ENCODE measurements at regions not wholly inside any gene's neighbourhood (a gene's known extent, or its start where the extent isn't known, plus 50 kb on each side); places are given as distances from the start of the nearest gene placed in this dataset.
A peak's percentile ranks its signal among the peaks of the same experiment; 100 is the strongest.

DNA sequence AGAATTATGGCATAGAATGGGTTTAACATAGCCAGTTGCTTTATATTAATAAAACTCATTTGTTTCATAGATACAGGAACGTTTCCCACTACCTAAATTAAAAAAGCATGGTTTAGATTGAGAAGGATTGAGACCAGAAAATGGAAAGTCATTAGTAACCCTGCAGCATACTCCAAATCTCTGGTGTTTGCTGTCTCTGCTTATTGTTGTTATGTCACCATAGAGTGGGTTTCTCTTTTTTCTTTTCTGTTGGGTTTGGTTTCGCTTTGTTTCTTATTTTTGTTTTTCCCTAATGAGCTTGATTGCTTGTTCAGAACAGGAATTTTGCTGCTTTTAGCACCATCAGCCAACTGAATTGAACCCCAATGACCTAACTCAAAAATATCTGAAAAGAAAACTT is 1034.8 kb downstream of the MAT2B start:
- H3K4me1 ChIP-seq (ENCODE audit: insufficient read depth, low read length): no peaks in the 10 kb centered on the region
- H3K9me3 ChIP-seq (ENCODE audit: low read length): no peaks in the 10 kb centered on the region
- no peak overlapping the region for H3K4me3 ChIP-seq (ENCODE audit: low read length)
- H3K27me3 ChIP-seq (ENCODE audit: insufficient read depth, low read length): no peaks in the 10 kb centered on the region
- H2AFZ ChIP-seq (ENCODE audit: low read depth, low read length): no peak overlapping the region
- H3K36me3 ChIP-seq (ENCODE audit: insufficient read depth, low read length): no peaks in the 10 kb centered on the region

DNA sequence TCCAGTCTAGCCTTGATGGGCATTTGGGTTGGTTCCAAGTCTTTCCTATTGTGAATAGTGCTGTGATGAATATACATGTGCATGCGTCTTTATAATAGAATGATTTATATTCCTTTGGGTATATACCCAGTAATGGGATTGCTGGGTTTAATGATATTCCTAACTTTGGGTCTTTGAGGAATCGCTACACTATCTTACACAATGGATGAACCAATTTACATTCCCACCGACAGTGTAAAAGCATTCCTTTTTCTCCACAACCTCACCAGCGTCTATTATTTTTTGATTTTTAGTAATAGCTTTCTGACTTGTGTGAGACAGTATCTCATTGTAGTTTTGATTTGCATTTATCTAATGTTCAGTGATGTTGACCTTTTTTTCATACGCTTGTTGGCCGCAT is 1040.1 kb downstream of the MAT2B start:
- peaks cover 1% of the 10 kb centered on the region for H3K4me1 ChIP-seq (ENCODE audit: insufficient read depth, low read length)
- no peaks in the 10 kb centered on the region for H3K27me3 ChIP-seq (ENCODE audit: insufficient read depth, low read length)
- H3K9me3 ChIP-seq (ENCODE audit: low read length): no peaks in the 10 kb centered on the region
- no peak overlapping the region for H2AFZ ChIP-seq (ENCODE audit: low read depth, low read length)
- H3K4me3 ChIP-seq (ENCODE audit: low read length): no peak overlapping the region
- H3K36me3 ChIP-seq (ENCODE audit: insufficient read depth, low read length): no peaks in the 10 kb centered on the region

DNA sequence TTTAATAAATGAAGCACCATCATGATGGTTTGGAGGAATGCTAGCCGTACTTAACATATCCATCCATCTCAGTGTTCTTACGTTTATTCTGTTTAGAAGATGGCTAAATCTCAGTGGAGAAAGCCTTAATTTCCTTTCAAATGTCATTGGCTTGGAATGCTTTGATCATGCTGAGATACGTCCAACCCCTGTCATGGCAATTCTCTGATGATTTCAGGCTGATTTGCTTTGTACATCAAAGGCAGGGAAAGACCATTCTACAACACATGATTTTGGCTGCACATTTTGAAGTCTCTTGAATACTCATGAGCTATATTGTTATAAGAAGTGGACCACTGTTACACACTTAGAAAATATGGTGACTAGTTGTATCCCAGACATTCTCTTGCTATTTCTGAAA is 1048.4 kb downstream of the MAT2B start:
- Histone ChIP-seq H2AFZ (ENCODE audit: low read depth, low read length) (no peak overlapping the region), H3K9me3 (ENCODE audit: low read length) (no peaks in the 10 kb centered on the region), H3K36me3 (ENCODE audit: insufficient read depth, low read length) (no peaks in the 10 kb centered on the region), H3K27me3 (ENCODE audit: insufficient read depth, low read length) (no peaks in the 10 kb centered on the region), H3K4me1 (ENCODE audit: insufficient read depth, low read length) (peaks cover 8% of the 10 kb centered on the region), H3K4me3 (ENCODE audit: low read length) (no peak overlapping the region)

DNA sequence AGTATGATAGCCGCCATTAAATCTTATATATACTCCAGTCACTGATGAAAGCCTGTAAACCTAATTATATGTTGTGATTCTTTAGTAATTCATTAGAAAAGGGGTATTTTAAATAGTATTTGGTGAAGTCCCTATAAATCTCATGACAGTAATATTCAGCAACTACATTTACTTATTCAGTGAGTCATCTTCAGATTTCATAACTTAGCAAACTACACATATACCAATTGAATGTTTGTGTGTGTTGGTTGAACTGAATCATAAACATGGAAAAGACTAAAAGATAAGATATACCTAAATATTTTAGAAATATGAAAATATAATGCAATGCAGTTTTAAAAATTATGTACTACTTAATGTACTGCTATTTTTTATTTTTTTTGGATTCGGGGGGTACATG is 1050.4 kb downstream of the MAT2B start:
- no peak overlapping the region for H3K4me3 ChIP-seq (ENCODE audit: low read length)

DNA sequence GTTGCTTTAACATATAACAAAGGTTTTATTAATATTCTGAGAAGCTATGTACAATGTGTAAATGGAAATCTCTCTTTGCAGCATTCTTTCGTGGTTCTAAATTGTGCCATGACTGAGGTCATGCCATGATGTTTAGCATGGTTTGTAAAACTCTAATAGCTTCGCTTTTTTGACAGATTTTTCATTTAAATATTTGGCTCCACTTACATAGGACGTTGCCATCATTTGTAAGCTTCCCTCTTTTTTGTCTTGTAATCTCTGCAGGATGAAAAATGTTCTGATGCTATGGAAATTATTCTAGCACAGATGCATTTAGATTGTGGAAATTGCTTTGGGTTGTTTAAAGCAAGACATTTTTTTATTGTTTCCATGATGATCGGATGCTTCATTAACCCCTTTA is 1054.8 kb downstream of the MAT2B start:
- Histone ChIP-seq H2AFZ (ENCODE audit: low read depth, low read length) (no peak overlapping the region), H3K4me3 (ENCODE audit: low read length) (no peak overlapping the region), H3K9me3 (ENCODE audit: low read length) (no peaks in the 10 kb centered on the region), H3K27me3 (ENCODE audit: insufficient read depth, low read length) (no peaks in the 10 kb centered on the region), H3K4me1 (ENCODE audit: insufficient read depth, low read length) (peaks cover 1% of the 10 kb centered on the region), H3K36me3 (ENCODE audit: insufficient read depth, low read length) (no peaks in the 10 kb centered on the region)

More for the DNA sequence above, 1050.4 kb downstream of the MAT2B start:
- Histone ChIP-seq H3K27me3 (ENCODE audit: insufficient read depth, low read length) (no peaks in the 10 kb centered on the region), H2AFZ (ENCODE audit: low read depth, low read length) (no peak overlapping the region), H3K9me3 (ENCODE audit: low read length) (no peaks in the 10 kb centered on the region), H3K36me3 (ENCODE audit: insufficient read depth, low read length) (no peaks in the 10 kb centered on the region), H3K4me1 (ENCODE audit: insufficient read depth, low read length) (peaks cover 10% of the 10 kb centered on the region)

DNA sequence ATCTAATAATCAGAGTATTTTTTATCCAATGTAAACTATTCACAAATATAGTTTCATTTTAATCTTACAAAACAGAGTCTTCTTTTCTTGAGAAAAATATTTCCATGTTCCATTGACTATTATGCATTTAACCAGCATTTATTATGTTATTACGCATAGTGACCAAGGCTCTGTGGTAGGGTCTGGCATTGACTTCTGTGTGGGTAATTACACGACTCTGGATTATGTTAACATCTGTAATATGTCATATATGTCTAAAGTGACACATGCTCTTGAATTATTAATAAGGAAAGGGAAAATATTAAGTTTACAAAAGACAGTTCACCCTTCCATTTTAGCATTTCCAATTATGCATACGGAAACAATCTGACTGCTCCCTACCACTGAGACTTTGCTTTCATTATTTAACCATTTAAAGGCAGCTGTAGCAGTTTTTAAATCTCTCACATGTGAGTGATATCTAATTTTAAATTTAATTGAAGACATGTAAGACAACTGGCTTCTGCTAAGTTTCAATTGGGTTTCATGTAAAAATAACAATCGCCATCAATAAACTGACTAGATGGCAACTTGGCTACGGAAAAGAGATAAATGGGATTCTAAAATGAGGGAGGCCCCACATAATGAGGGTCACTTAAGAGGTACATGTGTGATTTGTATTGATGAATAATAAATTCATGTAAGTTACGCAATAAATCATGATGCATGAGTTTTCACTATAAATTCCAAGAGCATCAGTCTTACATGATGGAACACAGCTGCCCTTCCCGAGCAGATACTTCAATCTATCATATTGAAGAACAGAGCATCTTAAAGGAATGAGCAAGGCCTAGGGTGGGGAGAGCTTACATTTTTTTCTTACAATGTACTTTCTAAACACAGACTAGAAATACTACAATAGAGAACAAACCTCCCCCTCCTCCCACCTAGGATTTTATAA is 1056.8 kb downstream of the MAT2B start:
- Histone ChIP-seq H3K4me3 (ENCODE audit: low read length) (no peak overlapping the region), H2AFZ (ENCODE audit: low read depth, low read length) (no peak overlapping the region), H3K4me1 (ENCODE audit: insufficient read depth, low read length) (peaks cover 1% of the 10 kb centered on the region), H3K36me3 (ENCODE audit: insufficient read depth, low read length) (no peaks in the 10 kb centered on the region), H3K9me3 (ENCODE audit: low read length) (no peaks in the 10 kb centered on the region), H3K27me3 (ENCODE audit: insufficient read depth, low read length) (no peaks in the 10 kb centered on the region)

DNA sequence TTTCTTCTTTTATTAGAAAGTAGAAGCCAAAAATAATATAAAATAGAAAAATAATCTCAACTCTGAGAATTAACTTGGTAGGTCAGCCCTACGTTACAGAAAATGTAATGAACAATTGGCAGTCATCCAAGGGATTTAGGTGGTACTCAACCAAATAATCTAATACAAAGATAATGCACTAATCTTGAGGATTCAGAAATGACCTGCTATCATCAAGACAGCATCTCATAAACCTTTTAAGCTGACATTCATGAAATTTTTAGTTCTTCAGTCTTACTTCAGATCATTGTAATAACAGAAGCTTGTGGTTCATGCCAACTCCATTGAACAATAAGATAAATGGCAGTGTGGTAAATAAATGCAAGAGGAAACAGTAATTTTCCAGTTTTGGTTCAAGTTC is 1058.0 kb downstream of the MAT2B start:
- H3K4me3 ChIP-seq (ENCODE audit: low read length): no peak overlapping the region
- peaks cover 1% of the 10 kb centered on the region for H3K4me1 ChIP-seq (ENCODE audit: insufficient read depth, low read length)
- H2AFZ ChIP-seq (ENCODE audit: low read depth, low read length): no peak overlapping the region
- no peaks in the 10 kb centered on the region for H3K27me3 ChIP-seq (ENCODE audit: insufficient read depth, low read length)
- no peaks in the 10 kb centered on the region for H3K36me3 ChIP-seq (ENCODE audit: insufficient read depth, low read length)
- H3K9me3 ChIP-seq (ENCODE audit: low read length): no peaks in the 10 kb centered on the region

DNA sequence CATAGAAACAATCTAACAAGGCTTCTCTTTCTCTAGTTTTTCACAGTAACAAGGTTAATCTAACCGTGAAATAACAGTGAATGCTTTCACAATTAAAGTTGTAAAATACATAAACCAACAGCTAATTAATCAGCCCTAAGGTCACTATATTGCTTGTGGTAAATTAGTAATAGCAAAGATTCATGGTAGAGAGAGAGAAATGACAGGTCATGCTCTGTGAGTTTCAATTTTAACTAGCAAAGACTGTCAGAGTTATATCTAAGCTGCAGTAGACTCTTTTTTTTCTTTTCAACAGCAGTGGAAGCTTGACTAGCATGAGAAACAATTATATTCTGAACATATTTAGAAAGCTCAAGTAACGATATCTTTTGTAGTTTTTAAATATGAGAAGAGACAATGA is 1068.0 kb downstream of the MAT2B start:
- Histone ChIP-seq H3K4me3 (ENCODE audit: low read length) (no peak overlapping the region), H3K9me3 (ENCODE audit: low read length) (no peaks in the 10 kb centered on the region), H2AFZ (ENCODE audit: low read depth, low read length) (peak overlapping the region; percentile 36), H3K36me3 (ENCODE audit: insufficient read depth, low read length) (no peaks in the 10 kb centered on the region), H3K27me3 (ENCODE audit: insufficient read depth, low read length) (no peaks in the 10 kb centered on the region), H3K4me1 (ENCODE audit: insufficient read depth, low read length) (peaks cover 3% of the 10 kb centered on the region)

DNA sequence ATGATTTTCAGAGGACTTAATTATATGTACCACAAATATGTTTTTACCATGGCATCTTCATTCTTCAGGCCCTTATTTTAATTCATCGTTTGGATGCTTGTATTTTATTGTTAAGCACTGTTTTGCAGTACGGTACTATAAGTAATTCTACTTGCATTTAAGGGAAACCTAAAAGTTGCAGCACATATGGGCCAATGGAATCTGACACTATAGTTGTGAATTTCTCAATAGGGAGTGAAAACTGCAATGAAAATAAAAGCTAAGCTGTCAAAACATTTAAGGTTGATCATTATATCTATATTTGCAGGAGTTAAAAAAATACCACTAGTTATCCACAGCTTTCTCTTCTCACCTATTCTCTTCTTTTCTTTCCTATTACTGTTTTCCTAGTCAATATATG is 1071.8 kb downstream of the MAT2B start:
- Histone ChIP-seq H3K9me3 (ENCODE audit: low read length) (no peaks in the 10 kb centered on the region), H3K4me1 (ENCODE audit: insufficient read depth, low read length) (peaks cover 3% of the 10 kb centered on the region), H3K4me3 (ENCODE audit: low read length) (no peak overlapping the region), H2AFZ (ENCODE audit: low read depth, low read length) (no peak overlapping the region), H3K36me3 (ENCODE audit: insufficient read depth, low read length) (no peaks in the 10 kb centered on the region), H3K27me3 (ENCODE audit: insufficient read depth, low read length) (no peaks in the 10 kb centered on the region)

DNA sequence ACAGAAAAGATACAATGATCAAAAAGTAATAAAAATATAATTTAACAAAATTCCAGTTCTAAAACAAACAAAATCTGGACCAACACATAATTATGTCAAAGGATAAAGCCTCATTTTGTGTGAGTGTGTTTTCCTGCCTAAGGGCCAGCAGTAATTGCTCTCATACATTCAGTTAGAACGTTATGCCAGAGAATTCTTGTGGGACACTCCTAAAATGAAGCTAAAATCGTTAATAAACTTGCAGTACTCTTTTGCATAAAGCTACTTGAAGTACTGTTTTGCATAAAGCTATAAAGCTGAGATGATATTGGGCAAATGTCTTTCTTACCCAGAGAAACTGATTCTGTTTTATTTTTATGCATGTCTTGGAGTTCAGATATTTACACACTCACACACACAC is 1072.3 kb downstream of the MAT2B start:
- Histone ChIP-seq H3K36me3 (ENCODE audit: insufficient read depth, low read length) (no peaks in the 10 kb centered on the region), H3K4me1 (ENCODE audit: insufficient read depth, low read length) (peaks cover 3% of the 10 kb centered on the region), H3K4me3 (ENCODE audit: low read length) (no peak overlapping the region), H2AFZ (ENCODE audit: low read depth, low read length) (no peak overlapping the region), H3K9me3 (ENCODE audit: low read length) (no peaks in the 10 kb centered on the region), H3K27me3 (ENCODE audit: insufficient read depth, low read length) (no peaks in the 10 kb centered on the region)

DNA sequence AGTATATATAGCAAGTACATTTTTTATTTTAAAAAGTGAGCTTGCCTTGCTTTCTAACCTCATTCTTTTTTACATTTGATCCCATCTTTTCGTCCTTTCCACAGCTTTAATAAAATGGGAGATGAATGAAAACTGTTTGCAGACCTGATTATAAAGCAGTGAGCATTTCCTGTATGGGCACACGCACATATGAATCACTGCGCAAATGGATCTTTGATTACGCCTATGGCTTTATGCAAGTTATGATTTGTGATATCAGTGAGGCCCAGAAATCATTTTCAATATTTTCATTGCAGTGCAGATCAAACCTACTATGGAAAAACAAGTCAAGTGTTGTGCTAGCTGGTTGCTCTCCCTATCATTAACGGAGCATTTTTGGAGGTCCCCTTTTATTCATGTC is 1073.0 kb downstream of the MAT2B start:
- H3K4me1 ChIP-seq (ENCODE audit: insufficient read depth, low read length): peaks cover 2% of the 10 kb centered on the region
- H3K4me3 ChIP-seq (ENCODE audit: low read length): no peak overlapping the region
- no peaks in the 10 kb centered on the region for H3K27me3 ChIP-seq (ENCODE audit: insufficient read depth, low read length)
- H2AFZ ChIP-seq (ENCODE audit: low read depth, low read length): no peak overlapping the region
- H3K9me3 ChIP-seq (ENCODE audit: low read length): no peaks in the 10 kb centered on the region
- H3K36me3 ChIP-seq (ENCODE audit: insufficient read depth, low read length): no peaks in the 10 kb centered on the region

DNA sequence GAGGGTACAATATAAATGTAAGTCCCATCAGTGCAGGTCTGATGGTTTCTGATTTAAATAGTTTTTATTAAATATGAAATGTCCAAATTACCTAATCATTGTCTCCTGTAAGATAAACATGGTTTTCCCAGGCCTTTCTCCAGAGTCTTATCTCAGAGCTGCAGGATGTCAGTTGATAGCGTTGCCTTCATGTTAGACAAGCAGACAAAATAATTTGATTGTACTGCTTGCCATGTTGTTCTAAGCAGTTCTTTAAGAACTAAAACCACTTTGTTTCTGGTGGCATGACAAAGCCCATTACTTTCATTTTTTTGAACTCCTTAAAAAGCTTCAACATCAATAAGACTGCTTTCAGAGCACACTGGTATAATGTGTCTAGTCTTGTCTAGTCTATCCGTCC is 1073.5 kb downstream of the MAT2B start:
- Histone ChIP-seq H2AFZ (ENCODE audit: low read depth, low read length) (no peak overlapping the region), H3K36me3 (ENCODE audit: insufficient read depth, low read length) (no peaks in the 10 kb centered on the region), H3K27me3 (ENCODE audit: insufficient read depth, low read length) (no peaks in the 10 kb centered on the region), H3K9me3 (ENCODE audit: low read length) (no peaks in the 10 kb centered on the region), H3K4me1 (ENCODE audit: insufficient read depth, low read length) (no peaks in the 10 kb centered on the region), H3K4me3 (ENCODE audit: low read length) (no peak overlapping the region)

DNA sequence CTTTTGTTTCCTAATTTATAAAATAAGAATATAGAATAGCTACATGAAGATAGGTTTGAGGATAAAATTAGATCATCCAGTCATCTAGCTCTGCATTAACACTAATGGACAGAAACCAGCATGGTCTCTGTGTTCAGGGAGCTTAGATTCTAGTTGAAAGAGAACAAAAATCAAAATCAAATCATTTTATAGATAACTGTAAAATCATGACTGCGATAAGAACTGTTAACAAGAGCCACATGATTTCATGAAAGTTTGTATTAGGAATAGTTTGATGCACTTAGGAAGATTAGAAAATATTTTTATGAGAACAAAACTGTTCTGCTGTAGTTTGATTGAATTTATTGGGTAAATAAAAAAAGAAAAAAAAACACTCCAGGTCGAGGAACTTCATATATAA is 1074.7 kb downstream of the MAT2B start:
- no peaks in the 10 kb centered on the region for H3K4me1 ChIP-seq (ENCODE audit: insufficient read depth, low read length)
- no peak overlapping the region for H2AFZ ChIP-seq (ENCODE audit: low read depth, low read length)
- no peaks in the 10 kb centered on the region for H3K36me3 ChIP-seq (ENCODE audit: insufficient read depth, low read length)
- no peaks in the 10 kb centered on the region for H3K9me3 ChIP-seq (ENCODE audit: low read length)
- no peaks in the 10 kb centered on the region for H3K27me3 ChIP-seq (ENCODE audit: insufficient read depth, low read length)
- H3K4me3 ChIP-seq (ENCODE audit: low read length): no peak overlapping the region

DNA sequence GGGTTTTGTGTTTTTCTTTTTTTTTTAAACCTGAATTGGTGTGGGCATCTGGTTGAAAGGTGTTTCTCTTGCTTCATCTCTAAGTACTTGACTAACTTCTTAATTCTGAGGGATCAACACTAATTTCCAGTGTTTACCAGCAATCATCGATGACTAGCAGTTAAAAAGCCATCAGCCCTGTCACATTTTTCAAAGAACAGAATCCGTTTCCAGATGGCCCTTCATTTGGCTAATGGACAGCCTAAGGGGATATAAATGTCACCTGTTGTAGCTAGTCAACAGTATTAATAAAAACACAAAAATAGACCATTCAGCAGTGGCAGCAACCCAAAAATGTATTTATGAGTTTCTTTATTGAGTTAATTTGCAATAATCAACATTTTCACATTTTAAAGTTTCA is 1076.5 kb downstream of the MAT2B start:
- Histone ChIP-seq H3K4me1 (ENCODE audit: insufficient read depth, low read length) (no peaks in the 10 kb centered on the region), H3K36me3 (ENCODE audit: insufficient read depth, low read length) (no peaks in the 10 kb centered on the region), H3K4me3 (ENCODE audit: low read length) (no peak overlapping the region), H3K27me3 (ENCODE audit: insufficient read depth, low read length) (no peaks in the 10 kb centered on the region), H3K9me3 (ENCODE audit: low read length) (no peaks in the 10 kb centered on the region), H2AFZ (ENCODE audit: low read depth, low read length) (no peak overlapping the region)

Measured in neuron (in vitro differentiated cells).